Neural cell (in vitro differentiated cells): ENCODE measurements at regions not wholly inside any gene's neighbourhood (a gene's known extent, or its start where the extent isn't known, plus 50 kb on each side); places are given as distances from the start of the nearest gene placed in this dataset.
"Not testable (repeated sequence)": the region's sequence is repeated elsewhere in the genome, so short reads cannot be mapped to it uniquely, and the experiment has no call there.

Experiments
- H2AFZ ChIP-seq: fragments of 200-600, 300-800 bp; sonication (generic), shearing (Covaris generic); 2 replicates; pipeline ENCODE4 v1.6.0; 2014; ENCODE audit warnings: low read depth, mild to moderate bottlenecking, antibody characterized with exemption, low read length, moderate library complexity
- H3F3A ChIP-seq: fragments of 200-600 bp; shearing (Covaris generic); 2 replicates; pipeline ENCODE4 v1.6.1; 2016; ENCODE audit warnings: mild to moderate bottlenecking, moderate library complexity, mixed read lengths, antibody characterized with exemption, low read length; ENCODE audit not compliant: insufficient read depth, poor library complexity, severe bottlenecking
- H3K27ac ChIP-seq: fragments of 200-600, 300-800 bp; sonication (generic), shearing (Covaris generic); 2 replicates; pipeline ENCODE4 v1.5.1; 2014; ENCODE audit warnings: mild to moderate bottlenecking, low read length, moderate library complexity
- H3K27me3 ChIP-seq: fragments of 300-800, 200-600 bp; sonication (generic), shearing (Covaris generic); 2 replicates; pipeline ENCODE4 v1.6.0; 2014; ENCODE audit warnings: mild to moderate bottlenecking, low read depth, low read length, moderate library complexity; ENCODE audit not compliant: insufficient read depth
- H3K36me3 ChIP-seq: fragments of 300-800, 200-600 bp; sonication (generic), shearing (Covaris generic); 2 replicates; pipeline ENCODE4 v1.5.1; 2014; ENCODE audit warnings: mild to moderate bottlenecking, antibody characterized with exemption, low read length, moderate library complexity; ENCODE audit not compliant: insufficient read depth
- H3K4me2 ChIP-seq: fragments of 300-800, 200-600 bp; sonication (generic), shearing (Covaris generic); 2 replicates; pipeline ENCODE4 v1.6.0; 2014; ENCODE audit warnings: mild to moderate bottlenecking, low read length
- H3K4me3 ChIP-seq: fragments of 300-800, 200-600 bp; sonication (generic), shearing (Covaris generic); 2 replicates; pipeline ENCODE4 v1.5.1; 2014; ENCODE audit warnings: mild to moderate bottlenecking, low read length, moderate library complexity
- H3K79me2 ChIP-seq: fragments of 200-600 bp; shearing (Covaris generic); replicated peaks from 2 replicates; pipeline ENCODE4 v1.6.0; 2014; ENCODE audit warnings: mild to moderate bottlenecking, low read length, moderate library complexity; ENCODE audit not compliant: insufficient read depth
- H3K9ac ChIP-seq: fragments of 300-800, 200-600 bp; sonication (generic), shearing (Covaris generic); 2 replicates; pipeline ENCODE4 v1.6.1; 2016; ENCODE audit warnings: mild to moderate bottlenecking, low read length, mixed read lengths
- H3K9me2 ChIP-seq: fragments of 200-600 bp; shearing (Covaris generic); 2 replicates; pipeline ENCODE4 v1.6.1; 2016; ENCODE audit warnings: mild to moderate bottlenecking, low read length, mixed read lengths; ENCODE audit not compliant: insufficient read depth
- H3K9me3 ChIP-seq: fragments of 200-600, 300-800 bp; sonication (generic), shearing (Covaris generic); 2 replicates; pipeline ENCODE4 v1.6.1; 2016; ENCODE audit warnings: mild to moderate bottlenecking, mixed run types, low read length, moderate library complexity, mixed read lengths
- H4K20me1 ChIP-seq: fragments of 200-600 bp; shearing (Covaris generic); 2 replicates; pipeline ENCODE4 v1.6.1; 2016; ENCODE audit warnings: mild to moderate bottlenecking, mixed run types; ENCODE audit not compliant: insufficient read depth
- EP300 ChIP-seq: fragments of 450-650 bp; conservative IDR thresholded peaks from 2 replicates; pipeline ENCODE4 v1.6.1; 2014; ENCODE audit warnings: antibody characterized with exemption, mild to moderate bottlenecking, moderate library complexity; ENCODE audit not compliant: poor library complexity, severe bottlenecking
- EZH2 ChIP-seq: fragments of 200-600, 300-800 bp; shearing (Covaris generic), sonication (generic); IDR thresholded peaks from 2 replicates; pipeline ENCODE4 v1.6.1; 2014; ENCODE audit warnings: antibody characterized with exemption, low read length, borderline replicate concordance, mild to moderate bottlenecking; ENCODE audit not compliant: insufficient read depth, poor library complexity, severe bottlenecking
- MXI1 ChIP-seq: fragments of 450-650 bp; conservative IDR thresholded peaks from 2 replicates; pipeline ENCODE4 v1.6.1; 2014; ENCODE audit warnings: antibody characterized with exemption, mild to moderate bottlenecking; ENCODE audit not compliant: poor library complexity, severe bottlenecking
- POLR2AphosphoS5 ChIP-seq: IDR thresholded peaks from 2 replicates; pipeline ENCODE4 v1.6.1; 2012
- RAD21 ChIP-seq: fragments of 450-650 bp; conservative IDR thresholded peaks from 2 replicates; pipeline ENCODE4 v1.6.1; 2014; ENCODE audit warnings: antibody characterized with exemption, mild to moderate bottlenecking, moderate library complexity
- SMC3 ChIP-seq: fragments of 450-650 bp; conservative IDR thresholded peaks from 2 replicates; pipeline ENCODE4 v1.6.1; 2014; ENCODE audit warnings: antibody characterized with exemption, mild to moderate bottlenecking, moderate library complexity; ENCODE audit not compliant: poor library complexity
- TAF1 ChIP-seq: IDR thresholded peaks from 2 replicates; pipeline ENCODE4 v1.6.1; 2012; ENCODE audit warnings: low read depth
- TF ChIP-seq, protein P1 (sequence below): fragments of 450-650 bp; IDR thresholded peaks from 2 replicates; pipeline ENCODE4 v1.5.1; 2014; ENCODE audit warnings: antibody characterized with exemption, mild to moderate bottlenecking, moderate library complexity; ENCODE audit not compliant: poor library complexity, severe bottlenecking
- TF ChIP-seq, protein P2 (sequence below): IDR thresholded peaks from 2 replicates; pipeline ENCODE4 v1.6.1; 2012; ENCODE audit warnings: borderline replicate concordance

DNA sequence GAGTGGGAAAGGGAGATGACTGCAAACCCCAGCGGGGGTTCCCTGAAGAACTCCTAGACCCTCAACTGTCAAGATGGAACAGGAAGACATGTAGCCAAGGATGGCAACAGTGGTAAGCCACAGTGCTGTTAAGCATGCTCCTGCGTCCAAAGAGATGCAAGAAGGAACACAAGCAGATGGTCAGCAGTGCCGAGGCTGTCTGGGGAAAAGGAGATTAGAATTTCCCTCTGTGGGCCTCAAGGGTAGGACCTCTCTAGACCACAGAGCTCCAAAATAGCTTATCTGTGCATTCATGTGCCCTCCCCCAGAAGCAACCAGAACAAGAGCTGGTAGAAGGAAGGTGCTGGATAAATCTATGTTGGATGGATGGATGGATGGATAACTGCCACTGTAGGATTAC is 82.0 kb upstream of the CPEB2 start:
- Histone ChIP-seq H3K79me2 (no peaks in the 10 kb centered on the region), H3K4me2 (no peak overlapping the region), H3K9me2 (no peaks in the 10 kb centered on the region), H3K27me3 (no peaks in the 10 kb centered on the region), H3F3A (no peaks in the 10 kb centered on the region), H4K20me1 (no peaks in the 10 kb centered on the region), H3K36me3 (no peaks in the 10 kb centered on the region), H3K9me3 (no peaks in the 10 kb centered on the region), H3K4me3 (no peak overlapping the region), H3K9ac (no peak overlapping the region), H3K27ac (no peak overlapping the region), H2AFZ (no peak overlapping the region)
- TF ChIP-seq EP300 (no peak), EZH2 (no peak), SMC3 (no peak), RAD21 (no peak), POLR2AphosphoS5 (no peak), TAF1 (no peak), MXI1 (no peak)
- TF ChIP-seq, protein P1, sequence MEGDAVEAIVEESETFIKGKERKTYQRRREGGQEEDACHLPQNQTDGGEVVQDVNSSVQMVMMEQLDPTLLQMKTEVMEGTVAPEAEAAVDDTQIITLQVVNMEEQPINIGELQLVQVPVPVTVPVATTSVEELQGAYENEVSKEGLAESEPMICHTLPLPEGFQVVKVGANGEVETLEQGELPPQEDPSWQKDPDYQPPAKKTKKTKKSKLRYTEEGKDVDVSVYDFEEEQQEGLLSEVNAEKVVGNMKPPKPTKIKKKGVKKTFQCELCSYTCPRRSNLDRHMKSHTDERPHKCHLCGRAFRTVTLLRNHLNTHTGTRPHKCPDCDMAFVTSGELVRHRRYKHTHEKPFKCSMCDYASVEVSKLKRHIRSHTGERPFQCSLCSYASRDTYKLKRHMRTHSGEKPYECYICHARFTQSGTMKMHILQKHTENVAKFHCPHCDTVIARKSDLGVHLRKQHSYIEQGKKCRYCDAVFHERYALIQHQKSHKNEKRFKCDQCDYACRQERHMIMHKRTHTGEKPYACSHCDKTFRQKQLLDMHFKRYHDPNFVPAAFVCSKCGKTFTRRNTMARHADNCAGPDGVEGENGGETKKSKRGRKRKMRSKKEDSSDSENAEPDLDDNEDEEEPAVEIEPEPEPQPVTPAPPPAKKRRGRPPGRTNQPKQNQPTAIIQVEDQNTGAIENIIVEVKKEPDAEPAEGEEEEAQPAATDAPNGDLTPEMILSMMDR = no peak
- TF ChIP-seq, protein P2, sequence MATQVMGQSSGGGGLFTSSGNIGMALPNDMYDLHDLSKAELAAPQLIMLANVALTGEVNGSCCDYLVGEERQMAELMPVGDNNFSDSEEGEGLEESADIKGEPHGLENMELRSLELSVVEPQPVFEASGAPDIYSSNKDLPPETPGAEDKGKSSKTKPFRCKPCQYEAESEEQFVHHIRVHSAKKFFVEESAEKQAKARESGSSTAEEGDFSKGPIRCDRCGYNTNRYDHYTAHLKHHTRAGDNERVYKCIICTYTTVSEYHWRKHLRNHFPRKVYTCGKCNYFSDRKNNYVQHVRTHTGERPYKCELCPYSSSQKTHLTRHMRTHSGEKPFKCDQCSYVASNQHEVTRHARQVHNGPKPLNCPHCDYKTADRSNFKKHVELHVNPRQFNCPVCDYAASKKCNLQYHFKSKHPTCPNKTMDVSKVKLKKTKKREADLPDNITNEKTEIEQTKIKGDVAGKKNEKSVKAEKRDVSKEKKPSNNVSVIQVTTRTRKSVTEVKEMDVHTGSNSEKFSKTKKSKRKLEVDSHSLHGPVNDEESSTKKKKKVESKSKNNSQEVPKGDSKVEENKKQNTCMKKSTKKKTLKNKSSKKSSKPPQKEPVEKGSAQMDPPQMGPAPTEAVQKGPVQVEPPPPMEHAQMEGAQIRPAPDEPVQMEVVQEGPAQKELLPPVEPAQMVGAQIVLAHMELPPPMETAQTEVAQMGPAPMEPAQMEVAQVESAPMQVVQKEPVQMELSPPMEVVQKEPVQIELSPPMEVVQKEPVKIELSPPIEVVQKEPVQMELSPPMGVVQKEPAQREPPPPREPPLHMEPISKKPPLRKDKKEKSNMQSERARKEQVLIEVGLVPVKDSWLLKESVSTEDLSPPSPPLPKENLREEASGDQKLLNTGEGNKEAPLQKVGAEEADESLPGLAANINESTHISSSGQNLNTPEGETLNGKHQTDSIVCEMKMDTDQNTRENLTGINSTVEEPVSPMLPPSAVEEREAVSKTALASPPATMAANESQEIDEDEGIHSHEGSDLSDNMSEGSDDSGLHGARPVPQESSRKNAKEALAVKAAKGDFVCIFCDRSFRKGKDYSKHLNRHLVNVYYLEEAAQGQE = no peak

DNA sequence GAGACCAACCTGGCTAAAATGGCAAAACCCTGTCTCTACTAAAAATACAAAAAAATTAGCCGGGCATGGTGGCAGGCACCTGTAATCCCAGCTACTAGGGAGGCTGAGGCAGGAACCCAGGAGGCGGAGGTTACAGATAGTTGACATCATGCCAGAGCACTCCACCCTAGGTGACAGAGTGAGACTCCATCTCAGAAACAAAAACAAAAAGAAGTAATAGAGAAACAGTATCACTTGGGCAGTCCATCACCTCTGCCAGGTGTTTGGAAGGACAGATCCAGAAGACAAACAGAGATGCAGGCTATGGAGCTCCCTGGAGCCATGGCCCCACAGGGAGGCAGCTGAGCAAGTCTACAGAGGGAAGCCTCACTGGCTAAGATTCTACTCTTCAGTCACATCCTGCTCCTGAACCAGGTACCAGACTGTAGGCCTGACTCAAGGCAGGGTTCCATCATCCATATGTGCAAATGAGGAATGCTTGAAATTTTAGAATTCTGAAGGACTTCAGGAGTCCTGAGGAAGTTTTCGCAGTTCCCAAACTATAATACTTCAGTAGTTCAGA is 81.4 kb upstream of the CPEB2 start:
- H3K9me2 ChIP-seq = no peaks in the 10 kb centered on the region
- H3K36me3 ChIP-seq = no peaks in the 10 kb centered on the region
- no peak overlapping the region for H3K4me2 ChIP-seq
- H3K9ac ChIP-seq = no peak overlapping the region
- H3K4me3 ChIP-seq = no peak overlapping the region
- no peak overlapping the region for H2AFZ ChIP-seq
- TF ChIP-seq TAF1 = no peak
- TF ChIP-seq, protein P2 = no peak
- no peak for TF ChIP-seq RAD21
- no peak for TF ChIP-seq EP300
- TF ChIP-seq EZH2 = no peak
- TF ChIP-seq POLR2AphosphoS5 = no peak
- TF ChIP-seq MXI1 = no peak
- TF ChIP-seq, protein P1 = no peak
- no peak for TF ChIP-seq SMC3
- no peaks in the 10 kb centered on the region for H3F3A ChIP-seq
- H3K27me3 ChIP-seq = no peaks in the 10 kb centered on the region
- H4K20me1 ChIP-seq = no peaks in the 10 kb centered on the region
- H3K79me2 ChIP-seq = no peaks in the 10 kb centered on the region
- H3K9me3 ChIP-seq = no peaks in the 10 kb centered on the region
- H3K27ac ChIP-seq = no peak overlapping the region

DNA sequence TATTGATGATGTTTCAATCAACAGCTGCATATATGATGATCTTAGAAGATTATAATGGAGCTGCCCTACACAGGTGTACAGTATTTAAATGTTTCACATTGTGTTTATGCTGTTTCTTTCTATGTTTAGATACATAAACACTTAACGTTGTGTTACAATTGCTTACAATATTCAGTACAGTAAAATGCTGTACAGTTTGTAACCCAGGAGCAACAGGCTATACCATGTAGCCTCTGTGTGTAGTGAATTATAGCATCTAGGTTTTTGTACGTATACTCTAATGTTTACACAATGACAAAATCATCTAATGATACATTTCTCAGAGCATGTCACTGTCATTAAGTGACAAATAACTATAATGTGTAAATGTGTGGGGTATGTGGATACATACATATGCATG is 80.5 kb upstream of the CPEB2 start:
- not testable (repeated sequence) for H3K9ac ChIP-seq, H3K9me2 ChIP-seq, H2AFZ ChIP-seq, H3K27ac ChIP-seq, H3F3A ChIP-seq, H3K36me3 ChIP-seq, H3K4me3 ChIP-seq, H3K79me2 ChIP-seq, H4K20me1 ChIP-seq, H3K4me2 ChIP-seq, H3K27me3 ChIP-seq, H3K9me3 ChIP-seq
